GM23338 (cell line): ENCODE measurements at regions not wholly inside any gene's neighbourhood (a gene's known extent, or its start where the extent isn't known, plus 50 kb on each side); places are given as distances from the start of the nearest gene placed in this dataset.

Experiments used
- CREB1 ChIP-seq: fragments of 250-450 bp; sonication (Bioruptor Pico); IDR thresholded peaks from 2 replicates; pipeline ENCODE4 v1.5.0; 2020; ENCODE audit warnings: low read depth, mild to moderate bottlenecking, moderate library complexity
- CTCF ChIP-seq, 2 experiments: fragments of 200-600 bp in 1 of 2; sonication (generic) in 1 of 2; conservative IDR thresholded peaks; 2 replicates each; pipeline versions ENCODE4 v1.5.1 to v1.6.1; 2016 to 2017; ENCODE audit warnings: antibody characterized with exemption in 2 of 2, low read depth in 2 of 2, mild to moderate bottlenecking in 2 of 2, moderate library complexity in 1 of 2
- ETS1 ChIP-seq: IDR thresholded peaks from 2 replicates; pipeline ENCODE4 v1.6.1; 2016; ENCODE audit warnings: antibody characterized with exemption
- EZH2phosphoT487 ChIP-seq: fragments of 200-600 bp; sonication (generic); IDR thresholded peaks from one replicate; pipeline ENCODE4 v1.8.1; 2018; ENCODE audit warnings: antibody characterized with exemption; ENCODE audit not compliant: unreplicated experiment
- POLR2AphosphoS5 ChIP-seq: IDR thresholded peaks from 2 replicates; pipeline ENCODE4 v1.6.1; 2016; ENCODE audit warnings: antibody characterized with exemption, low read depth
- STAT1 ChIP-seq: IDR thresholded peaks from one replicate; pipeline ENCODE4 v1.6.1; 2016; ENCODE audit warnings: antibody characterized with exemption; ENCODE audit not compliant: unreplicated experiment
- ZNF114 ChIP-seq: fragments of 250-450 bp; sonication (Bioruptor Pico); IDR thresholded peaks from 2 replicates; pipeline ENCODE4 v1.5.0; 2020; ENCODE audit warnings: mild to moderate bottlenecking, moderate library complexity
- TF ChIP-seq, protein P1 (sequence below): fragments of 250-450 bp; sonication (Bioruptor Pico); IDR thresholded peaks from 2 replicates; pipeline ENCODE4 v1.5.0; 2020; ENCODE audit warnings: mild to moderate bottlenecking, moderate library complexity

GRCh38 chr10:36030516-36030915, 388.4 kb upstream of the FZD8 start (continued):
- TF ChIP-seq CTCF (conservative IDR thresholded peaks at IDR 0.05; ENCODE audit: low read depth in 2 of 2) (no peak), CREB1 (CRISPR knock-in tag) (no peak), STAT1 (no peak), ZNF114 (CRISPR knock-in tag) (no peak), EZH2phosphoT487 (no peak), POLR2AphosphoS5 (no peak), ETS1 (no peak)
- TF ChIP-seq, protein P1, sequence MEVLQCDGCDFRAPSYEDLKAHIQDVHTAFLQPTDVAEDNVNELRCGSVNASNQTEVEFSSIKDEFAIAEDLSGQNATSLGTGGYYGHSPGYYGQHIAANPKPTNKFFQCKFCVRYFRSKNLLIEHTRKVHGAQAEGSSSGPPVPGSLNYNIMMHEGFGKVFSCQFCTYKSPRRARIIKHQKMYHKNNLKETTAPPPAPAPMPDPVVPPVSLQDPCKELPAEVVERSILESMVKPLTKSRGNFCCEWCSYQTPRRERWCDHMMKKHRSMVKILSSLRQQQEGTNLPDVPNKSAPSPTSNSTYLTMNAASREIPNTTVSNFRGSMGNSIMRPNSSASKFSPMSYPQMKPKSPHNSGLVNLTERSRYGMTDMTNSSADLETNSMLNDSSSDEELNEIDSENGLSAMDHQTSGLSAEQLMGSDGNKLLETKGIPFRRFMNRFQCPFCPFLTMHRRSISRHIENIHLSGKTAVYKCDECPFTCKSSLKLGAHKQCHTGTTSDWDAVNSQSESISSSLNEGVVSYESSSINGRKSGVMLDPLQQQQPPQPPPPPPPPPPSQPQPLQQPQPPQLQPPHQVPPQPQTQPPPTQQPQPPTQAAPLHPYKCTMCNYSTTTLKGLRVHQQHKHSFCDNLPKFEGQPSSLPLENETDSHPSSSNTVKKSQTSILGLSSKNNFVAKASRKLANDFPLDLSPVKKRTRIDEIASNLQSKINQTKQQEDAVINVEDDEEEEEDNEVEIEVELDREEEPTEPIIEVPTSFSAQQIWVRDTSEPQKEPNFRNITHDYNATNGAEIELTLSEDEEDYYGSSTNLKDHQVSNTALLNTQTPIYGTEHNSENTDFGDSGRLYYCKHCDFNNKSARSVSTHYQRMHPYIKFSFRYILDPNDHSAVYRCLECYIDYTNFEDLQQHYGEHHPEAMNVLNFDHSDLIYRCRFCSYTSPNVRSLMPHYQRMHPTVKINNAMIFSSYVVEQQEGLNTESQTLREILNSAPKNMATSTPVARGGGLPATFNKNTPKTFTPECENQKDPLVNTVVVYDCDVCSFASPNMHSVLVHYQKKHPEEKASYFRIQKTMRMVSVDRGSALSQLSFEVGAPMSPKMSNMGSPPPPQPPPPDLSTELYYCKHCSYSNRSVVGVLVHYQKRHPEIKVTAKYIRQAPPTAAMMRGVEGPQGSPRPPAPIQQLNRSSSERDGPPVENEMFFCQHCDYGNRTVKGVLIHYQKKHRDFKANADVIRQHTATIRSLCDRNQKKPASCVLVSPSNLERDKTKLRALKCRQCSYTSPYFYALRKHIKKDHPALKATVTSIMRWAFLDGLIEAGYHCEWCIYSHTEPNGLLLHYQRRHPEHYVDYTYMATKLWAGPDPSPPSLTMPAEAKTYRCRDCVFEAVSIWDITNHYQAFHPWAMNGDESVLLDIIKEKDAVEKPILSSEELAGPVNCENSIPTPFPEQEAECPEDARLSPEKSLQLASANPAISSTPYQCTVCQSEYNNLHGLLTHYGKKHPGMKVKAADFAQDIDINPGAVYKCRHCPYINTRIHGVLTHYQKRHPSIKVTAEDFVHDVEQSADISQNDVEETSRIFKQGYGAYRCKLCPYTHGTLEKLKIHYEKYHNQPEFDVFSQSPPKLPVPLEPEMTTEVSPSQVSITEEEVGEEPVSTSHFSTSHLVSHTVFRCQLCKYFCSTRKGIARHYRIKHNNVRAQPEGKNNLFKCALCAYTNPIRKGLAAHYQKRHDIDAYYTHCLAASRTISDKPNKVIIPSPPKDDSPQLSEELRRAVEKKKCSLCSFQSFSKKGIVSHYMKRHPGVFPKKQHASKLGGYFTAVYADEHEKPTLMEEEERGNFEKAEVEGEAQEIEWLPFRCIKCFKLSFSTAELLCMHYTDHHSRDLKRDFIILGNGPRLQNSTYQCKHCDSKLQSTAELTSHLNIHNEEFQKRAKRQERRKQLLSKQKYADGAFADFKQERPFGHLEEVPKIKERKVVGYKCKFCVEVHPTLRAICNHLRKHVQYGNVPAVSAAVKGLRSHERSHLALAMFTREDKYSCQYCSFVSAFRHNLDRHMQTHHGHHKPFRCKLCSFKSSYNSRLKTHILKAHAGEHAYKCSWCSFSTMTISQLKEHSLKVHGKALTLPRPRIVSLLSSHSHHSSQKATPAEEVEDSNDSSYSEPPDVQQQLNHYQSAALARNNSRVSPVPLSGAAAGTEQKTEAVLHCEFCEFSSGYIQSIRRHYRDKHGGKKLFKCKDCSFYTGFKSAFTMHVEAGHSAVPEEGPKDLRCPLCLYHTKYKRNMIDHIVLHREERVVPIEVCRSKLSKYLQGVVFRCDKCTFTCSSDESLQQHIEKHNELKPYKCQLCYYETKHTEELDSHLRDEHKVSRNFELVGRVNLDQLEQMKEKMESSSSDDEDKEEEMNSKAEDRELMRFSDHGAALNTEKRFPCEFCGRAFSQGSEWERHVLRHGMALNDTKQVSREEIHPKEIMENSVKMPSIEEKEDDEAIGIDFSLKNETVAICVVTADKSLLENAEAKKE, result no peak
